NCI-H446 treated with DMSO at 0.1 percent for 48 hours (cell line): ENCODE measurements at regions not wholly inside any gene's neighbourhood (a gene's known extent, or its start where the extent isn't known, plus 50 kb on each side); places are given as distances from the start of the nearest gene placed in this dataset.

Experiments
- DNase-seq: peaks from one replicate; lab custom pipeline; 2025; lab: John Stamatoyannopoulos, UW

- no peak for DNase-seq
These were observed 58.2 kb downstream of the ESM1 start for GRCh38 chr5:54927097-54927746.

GRCh38 chr5:54924487-54924886 is 60.9 kb downstream of the ESM1 start:
- no peak for DNase-seq

GRCh38 chr5:54917323-54917722 is 68.1 kb downstream of the ESM1 start:
- no peak for DNase-seq

GRCh38 chr5:54915466-54916027 is 69.8 kb downstream of the ESM1 start:
- no peak for DNase-seq

DNA sequence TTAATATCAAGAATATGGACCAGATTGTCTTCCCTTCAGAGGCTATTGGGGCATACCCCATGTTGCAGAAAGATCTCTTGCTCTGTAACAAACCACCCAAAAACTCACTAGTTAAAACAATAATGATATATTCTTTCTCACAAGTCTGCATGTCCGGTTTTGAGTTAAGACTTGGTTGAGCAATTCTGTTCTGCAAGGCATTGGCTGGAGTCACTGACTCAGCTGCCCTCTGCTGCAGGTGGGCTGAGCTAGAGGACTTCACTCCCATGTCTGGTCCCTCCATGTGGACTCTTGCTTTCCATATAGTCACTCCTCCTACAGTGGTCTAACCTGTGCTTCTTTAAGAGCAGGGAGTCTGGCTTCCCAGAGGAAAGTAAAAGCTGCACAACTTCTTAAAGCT is 73.4 kb downstream of the ESM1 start:
- DNase-seq: no peak

GRCh38 chr5:54909911-54910870 is 75.2 kb downstream of the ESM1 start:
- DNase-seq: no peak

DNA sequence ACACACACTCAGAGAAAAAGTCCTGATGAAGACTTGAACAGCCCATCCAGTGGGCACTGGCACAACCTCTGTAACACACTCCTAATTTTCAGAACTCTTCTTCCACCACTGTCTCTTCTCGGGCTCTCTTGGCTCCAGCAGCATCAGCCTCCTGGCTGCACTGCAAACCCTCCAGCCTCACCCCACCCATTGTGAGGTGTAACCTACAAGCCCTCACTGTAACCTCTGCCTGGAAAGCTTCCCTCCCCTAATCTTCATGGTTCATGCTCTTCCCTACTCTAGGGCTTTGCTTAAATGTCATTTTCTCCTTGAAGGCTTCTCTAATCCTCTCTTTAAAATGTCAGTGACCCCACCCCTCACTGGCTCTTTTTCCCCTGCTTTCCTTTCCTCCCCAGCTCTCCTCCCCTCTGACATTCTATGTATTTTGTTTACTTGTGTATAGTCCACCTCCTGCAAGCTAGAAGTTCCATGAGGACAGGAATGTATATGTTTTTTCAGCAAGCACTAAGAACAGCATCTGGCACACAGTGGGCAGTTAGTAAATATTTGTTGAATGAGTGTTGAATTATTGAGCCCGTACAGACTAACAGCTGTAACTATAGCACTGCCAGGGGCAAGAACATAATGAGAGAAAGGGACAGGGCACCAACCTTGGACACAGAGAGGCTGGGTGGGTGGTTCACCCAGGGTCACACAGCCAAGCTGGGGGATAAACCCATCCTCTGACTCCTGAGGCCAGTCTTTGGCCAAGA is 76.4 kb downstream of the ESM1 start:
- DNase-seq: no peak

DNA sequence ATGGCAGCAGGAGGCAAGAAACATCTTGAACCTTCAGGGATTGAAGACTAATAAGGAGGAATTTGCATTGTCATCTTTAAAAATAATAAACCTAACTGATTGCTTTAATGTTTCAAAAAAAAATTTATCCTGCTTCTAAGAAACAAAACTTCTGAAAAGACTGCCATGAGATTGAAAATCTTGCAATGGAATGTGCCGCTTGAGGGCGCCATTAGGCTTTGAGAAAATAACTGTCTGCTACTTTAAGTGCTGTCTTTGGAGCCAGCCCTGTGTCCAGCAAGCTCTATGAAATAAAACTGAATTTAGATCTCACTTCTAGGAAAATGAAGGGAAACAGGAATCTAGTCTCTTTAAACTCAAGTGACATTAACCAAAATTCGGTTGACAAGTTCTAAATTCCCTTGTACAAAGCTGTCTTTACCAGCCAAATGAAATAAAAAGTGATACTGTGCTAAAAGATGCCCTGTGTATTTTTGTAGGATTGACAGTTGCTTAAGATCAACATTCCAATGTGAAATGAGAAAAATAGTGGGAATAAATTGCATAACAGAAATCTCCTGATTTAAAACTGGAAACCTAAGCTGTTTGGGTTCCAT is 79.4 kb downstream of the ESM1 start:
- no peak for DNase-seq

- no peak for DNase-seq
These were observed 80.1 kb downstream of the ESM1 start for GRCh38 chr5:54905246-54905795.

- DNase-seq: no peak
These were observed 81.0 kb downstream of the ESM1 start for GRCh38 chr5:54904425-54904824.

- peak; percentile 17 for DNase-seq
These were observed 82.5 kb downstream of the ESM1 start for GRCh38 chr5:54902791-54903473.

- no peak for DNase-seq
These were observed 84.2 kb downstream of the ESM1 start for GRCh38 chr5:54900984-54901725.

GRCh38 chr5:54897001-54897400 is 88.4 kb downstream of the ESM1 start:
- no peak for DNase-seq

DNA sequence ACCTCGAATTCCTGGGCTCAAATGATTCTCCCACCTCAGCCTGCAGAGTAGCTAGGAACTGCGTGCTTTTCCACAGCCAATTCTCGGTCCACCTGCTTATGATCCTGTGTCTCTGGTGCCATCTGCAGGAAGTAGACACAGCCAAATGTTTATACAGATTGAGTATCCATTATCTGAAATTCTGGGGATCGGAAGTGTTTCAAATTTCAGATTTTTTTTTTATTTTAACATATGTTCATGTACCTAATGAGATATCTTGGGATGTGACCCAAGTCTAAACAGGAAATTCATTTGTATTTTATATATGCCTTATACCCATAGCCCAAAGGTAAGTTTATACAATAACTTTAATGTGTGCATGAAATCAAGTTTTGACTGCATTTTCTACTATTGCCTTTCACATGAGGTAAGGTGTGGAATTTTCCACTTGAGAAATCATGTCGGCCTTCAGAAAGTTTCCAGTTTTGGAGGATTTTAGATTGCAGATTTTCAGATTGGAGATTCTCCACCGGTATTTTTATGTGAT is 89.5 kb downstream of the ESM1 start:
- no peak for DNase-seq

GRCh38 chr5:54894957-54895815 is 90.2 kb downstream of the ESM1 start:
- no peak for DNase-seq

DNA sequence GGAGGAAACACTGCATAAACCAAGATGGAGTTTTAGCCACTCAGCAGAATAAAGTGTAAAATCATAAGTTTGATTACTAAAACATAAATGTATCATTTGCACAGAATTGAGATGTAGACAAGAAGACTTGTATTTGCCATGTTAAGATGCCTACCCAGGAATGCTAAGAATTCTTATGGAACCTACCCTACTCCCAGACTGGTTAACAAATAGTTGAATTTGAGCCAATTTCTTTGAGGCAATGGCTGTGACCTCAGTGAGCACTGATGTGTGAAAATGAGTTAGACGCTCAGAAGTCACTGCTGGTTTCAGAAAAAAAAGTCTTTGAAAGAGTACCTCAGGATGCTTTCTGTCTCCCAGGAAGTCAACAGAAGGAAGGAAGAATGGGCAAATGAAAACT is 95.6 kb downstream of the ESM1 start:
- DNase-seq: no peak

DNA sequence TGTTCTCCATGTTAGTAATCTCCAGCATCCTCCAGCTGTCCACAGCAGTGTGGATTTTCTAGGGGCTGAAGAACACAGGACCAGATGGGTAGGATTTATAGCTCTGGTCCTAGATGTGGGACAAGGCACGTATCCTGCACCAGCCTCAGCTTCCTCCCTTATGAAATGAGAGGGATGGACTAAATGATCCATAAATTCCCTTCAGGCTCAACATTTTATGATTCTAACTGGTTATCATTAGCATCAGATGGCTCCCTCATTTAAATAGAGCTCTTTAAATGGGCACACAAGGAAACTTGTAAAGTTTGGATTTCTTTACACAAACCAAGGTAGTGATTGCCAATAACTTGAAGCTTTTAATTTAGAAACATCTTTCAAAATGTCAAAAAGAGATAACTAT is 97.7 kb downstream of the ESM1 start:
- no peak for DNase-seq

DNA sequence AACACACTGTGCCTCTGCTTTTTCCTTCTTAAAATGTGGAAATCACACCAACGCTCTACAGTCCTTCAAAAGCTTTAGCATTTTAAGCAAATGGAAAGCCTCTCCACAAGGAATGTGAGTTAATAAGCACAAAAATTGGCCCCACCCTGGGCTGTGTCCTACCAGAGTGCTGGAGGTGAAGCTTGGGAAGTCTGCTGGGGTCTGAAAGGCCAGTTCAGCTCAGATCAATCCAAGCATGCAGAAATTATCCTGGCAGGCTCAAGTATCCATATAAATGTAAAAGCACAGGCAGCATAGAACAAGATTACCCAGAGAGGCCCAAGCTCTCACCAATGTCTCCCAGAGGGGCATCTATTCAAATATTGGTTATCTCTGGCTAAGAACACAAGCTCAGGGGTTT is 98.5 kb downstream of the ESM1 start:
- DNase-seq: no peak

DNA sequence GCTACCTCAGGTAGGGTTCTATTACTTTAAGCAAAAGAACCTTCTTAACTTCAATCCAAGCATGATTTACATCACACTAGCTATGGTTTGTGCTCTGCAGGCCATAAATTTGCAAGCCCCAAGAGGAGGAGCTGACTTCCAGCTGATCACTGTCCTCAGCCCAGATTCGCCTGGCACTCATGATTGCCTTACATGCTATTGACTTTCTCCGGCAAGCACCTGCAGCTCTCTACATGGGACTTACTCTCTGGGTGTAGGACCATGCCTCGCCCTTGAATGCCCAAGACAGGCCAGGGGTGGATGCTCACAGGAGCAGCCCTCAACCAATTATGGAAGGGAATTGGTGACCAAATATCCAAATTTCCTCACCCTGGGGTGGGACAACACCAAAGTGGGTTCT is 99.8 kb downstream of the ESM1 start:
- no peak for DNase-seq
